ENCODE measurements at regions not wholly inside any gene's neighbourhood (a gene's known extent, or its start where the extent isn't known, plus 50 kb on each side); places are given as distances from the start of the nearest gene placed in this dataset.
"Not testable (repeated sequence)": the region's sequence is repeated elsewhere in the genome, so short reads cannot be mapped to it uniquely, and the experiment has no call there.

GRCh38 chr6:19929312-19929711 lies 92.1 kb downstream of the ID4 start:
- no peaks in the 10 kb centered on the region for H3K9me3 ChIP-seq (ENCODE audit: insufficient read depth, low read depth, low read length)
- no peaks in the 10 kb centered on the region for H4K20me1 ChIP-seq (ENCODE audit: insufficient read depth, low read length, poor library complexity, severe bottlenecking)
- TF ChIP-seq, protein P1, sequence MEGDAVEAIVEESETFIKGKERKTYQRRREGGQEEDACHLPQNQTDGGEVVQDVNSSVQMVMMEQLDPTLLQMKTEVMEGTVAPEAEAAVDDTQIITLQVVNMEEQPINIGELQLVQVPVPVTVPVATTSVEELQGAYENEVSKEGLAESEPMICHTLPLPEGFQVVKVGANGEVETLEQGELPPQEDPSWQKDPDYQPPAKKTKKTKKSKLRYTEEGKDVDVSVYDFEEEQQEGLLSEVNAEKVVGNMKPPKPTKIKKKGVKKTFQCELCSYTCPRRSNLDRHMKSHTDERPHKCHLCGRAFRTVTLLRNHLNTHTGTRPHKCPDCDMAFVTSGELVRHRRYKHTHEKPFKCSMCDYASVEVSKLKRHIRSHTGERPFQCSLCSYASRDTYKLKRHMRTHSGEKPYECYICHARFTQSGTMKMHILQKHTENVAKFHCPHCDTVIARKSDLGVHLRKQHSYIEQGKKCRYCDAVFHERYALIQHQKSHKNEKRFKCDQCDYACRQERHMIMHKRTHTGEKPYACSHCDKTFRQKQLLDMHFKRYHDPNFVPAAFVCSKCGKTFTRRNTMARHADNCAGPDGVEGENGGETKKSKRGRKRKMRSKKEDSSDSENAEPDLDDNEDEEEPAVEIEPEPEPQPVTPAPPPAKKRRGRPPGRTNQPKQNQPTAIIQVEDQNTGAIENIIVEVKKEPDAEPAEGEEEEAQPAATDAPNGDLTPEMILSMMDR (conservative IDR thresholded peaks at IDR 0.05; ENCODE audit: low read length), result no peak
- TF ChIP-seq EZH2phosphoT487 (IDR thresholded peaks at IDR 0.05; ENCODE audit: borderline replicate concordance), result no peak
- H3K79me2 ChIP-seq (ENCODE audit: insufficient read depth, low read length), result no peaks in the 10 kb centered on the region
- no peaks in the 10 kb centered on the region for H3K36me3 ChIP-seq (ENCODE audit: insufficient read depth, low read length)
- H3K27me3 ChIP-seq (ENCODE audit: insufficient read depth, low read length, poor library complexity, severe bottlenecking), result no peaks in the 10 kb centered on the region
- no peaks in the 10 kb centered on the region for H3K9me2 ChIP-seq (replicated peaks; ENCODE audit: low read depth, low read length)
- H3F3A ChIP-seq (ENCODE audit: low read depth), result no peaks in the 10 kb centered on the region
- H3K9ac ChIP-seq (ENCODE audit: low read depth, low read length, poor library complexity, severe bottlenecking), result no peak overlapping the region
- no peaks in the 10 kb centered on the region for H3K4me1 ChIP-seq (ENCODE audit: insufficient read depth, low read length, poor library complexity, severe bottlenecking)
- no peak overlapping the region for H3K4me2 ChIP-seq (ENCODE audit: low read depth, low read length, poor library complexity, severe bottlenecking)
- no peak overlapping the region for H2AFZ ChIP-seq (ENCODE audit: low read length)
- no peak overlapping the region for H3K4me3 ChIP-seq (ENCODE audit: low read length, poor library complexity, severe bottlenecking)

DNA sequence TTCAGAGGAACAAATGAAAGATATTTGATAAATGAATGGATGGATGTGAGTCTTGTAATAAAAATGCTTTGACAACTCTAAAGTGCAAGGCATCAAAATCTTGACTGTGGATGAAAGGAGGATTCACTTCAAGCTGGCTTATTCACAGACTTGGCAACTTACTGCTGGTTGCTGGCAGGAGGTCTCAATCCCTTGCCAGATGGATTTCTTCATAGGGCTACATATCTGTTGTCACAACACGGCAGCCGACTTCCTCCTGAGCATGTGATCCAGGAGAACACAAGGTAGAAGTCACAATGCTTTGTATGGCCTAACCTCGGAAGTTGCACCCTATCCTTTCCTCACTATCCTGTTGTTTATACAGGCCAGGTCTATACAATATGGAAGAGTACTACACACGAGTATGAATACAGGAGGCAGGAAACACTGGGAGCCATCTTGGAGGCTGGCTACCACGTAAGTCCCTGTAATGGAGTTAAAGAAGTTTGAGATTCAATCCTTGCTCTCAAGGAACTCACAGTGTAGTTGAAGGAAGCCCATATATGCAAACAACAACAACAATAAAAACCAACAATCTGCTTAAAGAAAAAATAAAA lies 97.9 kb downstream of the ID4 start:
- TF ChIP-seq, protein P1 (conservative IDR thresholded peaks at IDR 0.05; ENCODE audit: low read length), result no peak
- TF ChIP-seq EZH2phosphoT487 (IDR thresholded peaks at IDR 0.05; ENCODE audit: borderline replicate concordance), result no peak
- no peak overlapping the region for H2AFZ ChIP-seq (ENCODE audit: low read length)

GRCh38 chr6:19939321-19939720 lies 102.2 kb downstream of the ID4 start:
- H3F3A ChIP-seq (ENCODE audit: low read depth); H3K9me3 ChIP-seq (ENCODE audit: insufficient read depth, low read depth, low read length); H3K9me2 ChIP-seq (replicated peaks; ENCODE audit: low read depth, low read length); H4K20me1 ChIP-seq (ENCODE audit: insufficient read depth, low read length, poor library complexity, severe bottlenecking); H2AFZ ChIP-seq (ENCODE audit: low read length); H3K4me1 ChIP-seq (ENCODE audit: insufficient read depth, low read length, poor library complexity, severe bottlenecking); H3K36me3 ChIP-seq (ENCODE audit: insufficient read depth, low read length); H3K4me3 ChIP-seq (ENCODE audit: low read length, poor library complexity, severe bottlenecking); H3K4me2 ChIP-seq (ENCODE audit: low read depth, low read length, poor library complexity, severe bottlenecking); H3K27me3 ChIP-seq (ENCODE audit: insufficient read depth, low read length, poor library complexity, severe bottlenecking); H3K79me2 ChIP-seq (ENCODE audit: insufficient read depth, low read length); H3K9ac ChIP-seq (ENCODE audit: low read depth, low read length, poor library complexity, severe bottlenecking): not testable (repeated sequence)

More for the DNA sequence above, 97.9 kb downstream of the ID4 start:
- no peaks in the 10 kb centered on the region for H3K9me3 ChIP-seq (ENCODE audit: insufficient read depth, low read depth, low read length)
- no peaks in the 10 kb centered on the region for H3K36me3 ChIP-seq (ENCODE audit: insufficient read depth, low read length)
- H3K27me3 ChIP-seq (ENCODE audit: insufficient read depth, low read length, poor library complexity, severe bottlenecking), result no peaks in the 10 kb centered on the region
- no peaks in the 10 kb centered on the region for H3K9me2 ChIP-seq (replicated peaks; ENCODE audit: low read depth, low read length)
- H3K4me1 ChIP-seq (ENCODE audit: insufficient read depth, low read length, poor library complexity, severe bottlenecking), result no peaks in the 10 kb centered on the region
- no peaks in the 10 kb centered on the region for H3K79me2 ChIP-seq (ENCODE audit: insufficient read depth, low read length)
- H4K20me1 ChIP-seq (ENCODE audit: insufficient read depth, low read length, poor library complexity, severe bottlenecking), result no peaks in the 10 kb centered on the region
- no peaks in the 10 kb centered on the region for H3F3A ChIP-seq (ENCODE audit: low read depth)
- H3K9ac ChIP-seq (ENCODE audit: low read depth, low read length, poor library complexity, severe bottlenecking), result no peak overlapping the region
- H3K4me2 ChIP-seq (ENCODE audit: low read depth, low read length, poor library complexity, severe bottlenecking), result no peak overlapping the region
- H3K4me3 ChIP-seq (ENCODE audit: low read length, poor library complexity, severe bottlenecking), result no peak overlapping the region

GRCh38 chr6:19939926-19940325 lies 102.8 kb downstream of the ID4 start:
- not testable (repeated sequence) for H3K4me1 ChIP-seq (ENCODE audit: insufficient read depth, low read length, poor library complexity, severe bottlenecking)

More at GRCh38 chr6:19939926-19940325, 102.8 kb downstream of the ID4 start:
- not testable (repeated sequence) for H2AFZ ChIP-seq (ENCODE audit: low read length); H4K20me1 ChIP-seq (ENCODE audit: insufficient read depth, low read length, poor library complexity, severe bottlenecking); H3K4me3 ChIP-seq (ENCODE audit: low read length, poor library complexity, severe bottlenecking); H3K79me2 ChIP-seq (ENCODE audit: insufficient read depth, low read length); H3K4me2 ChIP-seq (ENCODE audit: low read depth, low read length, poor library complexity, severe bottlenecking); H3F3A ChIP-seq (ENCODE audit: low read depth); H3K36me3 ChIP-seq (ENCODE audit: insufficient read depth, low read length); H3K9me2 ChIP-seq (replicated peaks; ENCODE audit: low read depth, low read length); H3K27me3 ChIP-seq (ENCODE audit: insufficient read depth, low read length, poor library complexity, severe bottlenecking); H3K9ac ChIP-seq (ENCODE audit: low read depth, low read length, poor library complexity, severe bottlenecking); H3K9me3 ChIP-seq (ENCODE audit: insufficient read depth, low read depth, low read length)
